MCF 10A (cell line): ENCODE measurements at regions not wholly inside any gene's neighbourhood (a gene's known extent, or its start where the extent isn't known, plus 50 kb on each side); places are given as distances from the start of the nearest gene placed in this dataset.
"Not testable (repeated sequence)": the region's sequence is repeated elsewhere in the genome, so short reads cannot be mapped to it uniquely, and the experiment has no call there.

Experiments
- BruUV-seq: library from RNA; stranded (reverse); fragments of 400-500 nt; replicated peaks from 2 replicates; lab custom pipeline; 2021; lab: Mats Ljungman, UMichigan
- CTCF ChIA-PET: fragments of 300-600 bp; sonication (Branson Sonifier 250); formaldehyde crosslinking; extraction: SDS; loops from one replicate; lab custom pipeline; 2021; ENCODE audit warnings: antibody characterized with exemption, inconsistent platforms; lab: Yijun Ruan, JAX
- POLR2A ChIA-PET: fragments of 300-600, 350-650 bp; sonication (Branson Sonifier 250); formaldehyde crosslinking; extraction: SDS; loops from one replicate; lab custom pipeline; 2020; ENCODE audit warnings: antibody characterized with exemption, inconsistent platforms; lab: Yijun Ruan, JAX
- DNase-seq: peaks from one replicate; pipeline ENCODE4 v3.0.0-alpha.2; 2018; ENCODE audit not compliant: unreplicated experiment
- H3K27ac Mint-ChIP-seq: one replicate; pipeline ENCODE4 v1.8.0; 2022; ENCODE audit warnings: mild to moderate bottlenecking, low read depth, mixed read lengths; ENCODE audit not compliant: unreplicated experiment
- H3K27me3 Mint-ChIP-seq: one replicate; pipeline ENCODE4 v1.8.0; 2022; ENCODE audit warnings: mixed read lengths; ENCODE audit not compliant: insufficient read depth, unreplicated experiment
- H3K36me3 Mint-ChIP-seq: one replicate; pipeline ENCODE4 v1.8.0; 2022; ENCODE audit warnings: mild to moderate bottlenecking, moderate library complexity, mixed read lengths; ENCODE audit not compliant: insufficient read depth, unreplicated experiment
- H3K4me1 Mint-ChIP-seq: one replicate; pipeline ENCODE4 v1.8.0; 2022; ENCODE audit warnings: mixed read lengths; ENCODE audit not compliant: insufficient read depth, unreplicated experiment
- H3K4me3 Mint-ChIP-seq: one replicate; pipeline ENCODE4 v1.8.0; 2022; ENCODE audit warnings: mild to moderate bottlenecking, moderate library complexity, mixed read lengths; ENCODE audit not compliant: unreplicated experiment
- H3K9me3 Mint-ChIP-seq: one replicate; pipeline ENCODE4 v1.8.0; 2022; ENCODE audit warnings: mixed read lengths; ENCODE audit not compliant: unreplicated experiment
- intact Hi-C: fragments of 100-400 bp; cut with micrococcal nuclease; formaldehyde crosslinking; loops from 2 replicates; pipeline ENCODE4 v1.14.1; 2022
- TF ChIP-seq, protein P1 (sequence below): fragments of 200-600 bp; IDR thresholded peaks from one replicate; pipeline ENCODE4 v1.8.0; 2022; ENCODE audit warnings: antibody characterized with exemption, mild to moderate bottlenecking; ENCODE audit not compliant: unreplicated experiment

DNA sequence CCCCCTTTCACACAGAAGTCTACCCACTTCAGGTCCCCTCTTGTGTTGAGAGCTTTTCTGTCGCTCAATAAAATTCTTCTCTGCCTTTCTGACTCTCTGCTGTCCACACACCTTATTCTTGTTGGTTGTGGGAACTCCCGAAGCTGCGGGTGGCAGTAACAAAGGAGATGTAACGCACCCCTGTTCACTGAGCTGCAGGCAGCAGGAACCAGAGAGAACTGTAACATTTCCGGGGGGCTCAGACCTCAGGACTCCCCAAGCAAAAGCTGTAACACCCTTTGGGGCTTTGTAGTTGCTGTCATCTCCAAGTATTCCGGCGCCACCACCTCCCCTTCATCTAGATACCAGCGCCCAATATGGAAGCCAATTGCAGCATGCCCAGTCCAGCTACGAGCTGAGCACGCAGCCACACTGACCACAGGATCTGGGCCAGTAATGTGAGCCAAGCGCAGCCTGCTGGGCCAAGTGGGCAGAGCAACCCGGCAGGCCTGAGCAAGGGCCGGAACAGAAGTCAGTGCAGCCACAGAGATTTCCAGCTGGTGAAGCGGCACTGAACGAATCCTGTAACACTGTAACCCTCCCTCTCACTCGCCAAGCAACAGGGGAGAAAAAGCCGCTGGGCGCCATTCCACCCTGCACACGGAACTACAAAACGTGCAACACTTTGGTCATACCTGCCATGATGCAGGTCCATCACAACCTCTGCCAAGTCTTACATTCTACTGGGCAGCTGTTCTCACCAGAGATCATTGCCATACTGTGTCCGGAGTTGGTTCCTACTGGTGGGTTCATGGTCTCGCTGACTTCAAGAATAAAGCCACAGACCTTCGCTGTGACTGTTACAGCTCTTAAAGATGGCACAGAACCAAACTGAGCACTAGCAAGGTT lies 194.3 kb downstream of the SPATA31A6 start:
- intact Hi-C loops, H3K9me3 Mint-ChIP-seq, DNase-seq, BruUV-seq, H3K27me3 Mint-ChIP-seq, H3K4me3 Mint-ChIP-seq, POLR2A ChIA-PET, H3K4me1 Mint-ChIP-seq, H3K27ac Mint-ChIP-seq, H3K36me3 Mint-ChIP-seq: not testable (repeated sequence)
- CTCF ChIA-PET: interaction anchor here (0.7 kb wide), 1 partner anchor 10 kb away, joined by 3 read pairs; no protein-coding TSS in a partner anchor

GRCh38 chr9:42378418-42378815 lies 195.0 kb downstream of the SPATA31A6 start:
- Mint-ChIP-seq H3K27me3 (no peaks in the 10 kb centered on the region), H3K9me3 (no peaks in the 10 kb centered on the region), H3K4me1 (no peaks in the 10 kb centered on the region), H3K36me3 (no peaks in the 10 kb centered on the region), H3K27ac (no peak overlapping the region), H3K4me3 (no peak overlapping the region)
- TF ChIP-seq, protein P1, sequence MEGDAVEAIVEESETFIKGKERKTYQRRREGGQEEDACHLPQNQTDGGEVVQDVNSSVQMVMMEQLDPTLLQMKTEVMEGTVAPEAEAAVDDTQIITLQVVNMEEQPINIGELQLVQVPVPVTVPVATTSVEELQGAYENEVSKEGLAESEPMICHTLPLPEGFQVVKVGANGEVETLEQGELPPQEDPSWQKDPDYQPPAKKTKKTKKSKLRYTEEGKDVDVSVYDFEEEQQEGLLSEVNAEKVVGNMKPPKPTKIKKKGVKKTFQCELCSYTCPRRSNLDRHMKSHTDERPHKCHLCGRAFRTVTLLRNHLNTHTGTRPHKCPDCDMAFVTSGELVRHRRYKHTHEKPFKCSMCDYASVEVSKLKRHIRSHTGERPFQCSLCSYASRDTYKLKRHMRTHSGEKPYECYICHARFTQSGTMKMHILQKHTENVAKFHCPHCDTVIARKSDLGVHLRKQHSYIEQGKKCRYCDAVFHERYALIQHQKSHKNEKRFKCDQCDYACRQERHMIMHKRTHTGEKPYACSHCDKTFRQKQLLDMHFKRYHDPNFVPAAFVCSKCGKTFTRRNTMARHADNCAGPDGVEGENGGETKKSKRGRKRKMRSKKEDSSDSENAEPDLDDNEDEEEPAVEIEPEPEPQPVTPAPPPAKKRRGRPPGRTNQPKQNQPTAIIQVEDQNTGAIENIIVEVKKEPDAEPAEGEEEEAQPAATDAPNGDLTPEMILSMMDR: no peak
- POLR2A ChIA-PET: no interaction called here
- CTCF ChIA-PET: no interaction called here
- intact Hi-C loops: no loop called here
- no peak for DNase-seq
- BruUV-seq: no TSS peak

DNA sequence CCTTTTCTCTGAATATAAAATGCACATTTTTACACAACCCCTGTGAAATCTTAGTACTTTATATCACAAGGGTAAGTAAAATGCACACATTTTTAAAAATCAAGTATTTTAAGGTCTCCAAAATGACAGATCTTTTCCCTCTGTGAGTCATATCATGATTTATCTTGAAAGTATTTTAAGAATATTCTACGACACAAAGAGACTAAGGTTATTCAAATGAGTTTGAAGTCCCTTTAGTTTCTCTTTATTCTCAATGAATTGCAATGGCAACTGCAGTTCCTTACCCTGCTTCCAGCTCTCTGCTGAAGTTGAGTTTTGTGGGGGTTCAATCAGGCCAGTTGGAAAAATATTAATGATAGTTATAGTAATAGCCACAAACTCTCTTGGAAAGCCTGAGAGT lies 196.1 kb downstream of the SPATA31A6 start:
- H3K4me1 Mint-ChIP-seq, H3K36me3 Mint-ChIP-seq, CTCF ChIA-PET, H3K27ac Mint-ChIP-seq, POLR2A ChIA-PET, H3K9me3 Mint-ChIP-seq, BruUV-seq, intact Hi-C loops, H3K4me3 Mint-ChIP-seq, H3K27me3 Mint-ChIP-seq, DNase-seq: not testable (repeated sequence)

- H3K4me1 Mint-ChIP-seq, intact Hi-C loops, H3K36me3 Mint-ChIP-seq, BruUV-seq, CTCF ChIA-PET, H3K9me3 Mint-ChIP-seq, POLR2A ChIA-PET, H3K27ac Mint-ChIP-seq, H3K27me3 Mint-ChIP-seq, DNase-seq, H3K4me3 Mint-ChIP-seq: not testable (repeated sequence)
Observed at GRCh38 chr9:42384585-42384984, 201.1 kb downstream of the SPATA31A6 start.

DNA sequence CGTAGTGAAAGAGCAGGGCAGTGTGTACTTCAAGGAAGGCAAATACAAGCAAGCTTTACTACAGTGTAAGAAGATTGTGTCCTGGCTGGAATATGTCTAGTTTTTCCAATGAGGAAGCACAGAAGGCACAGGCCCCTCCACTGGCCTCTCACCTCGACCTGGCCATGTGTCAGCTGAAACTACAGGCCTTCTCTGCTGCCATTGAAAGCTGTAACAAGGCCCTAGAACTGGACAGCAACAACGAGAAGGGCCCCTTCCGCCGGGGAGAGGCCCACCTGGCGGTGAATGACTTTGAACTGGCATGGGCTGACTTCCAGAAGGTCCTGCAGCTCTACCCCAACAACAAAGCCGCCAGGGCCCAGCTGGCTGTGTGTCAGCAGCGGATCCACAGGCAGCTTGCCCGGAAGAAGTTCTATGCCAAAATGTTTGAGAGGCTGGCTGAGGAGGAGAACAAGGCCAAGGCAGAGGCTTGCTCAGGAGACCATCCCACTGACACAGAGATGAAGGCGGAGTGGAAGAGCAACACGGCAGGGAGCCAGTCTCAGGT lies 202.2 kb downstream of the SPATA31A6 start:
- H3K27me3 Mint-ChIP-seq, H3K4me3 Mint-ChIP-seq, H3K9me3 Mint-ChIP-seq, H3K27ac Mint-ChIP-seq, H3K36me3 Mint-ChIP-seq, H3K4me1 Mint-ChIP-seq, DNase-seq, CTCF ChIA-PET, BruUV-seq, intact Hi-C loops, POLR2A ChIA-PET: not testable (repeated sequence)

GRCh38 chr9:42386477-42386876 lies 203.0 kb downstream of the SPATA31A6 start:
- intact Hi-C loops: no loop called here
- TF ChIP-seq, protein P1: no peak
- no peaks in the 10 kb centered on the region for H3K27me3 Mint-ChIP-seq
- ChIA-PET CTCF (no interaction called here), POLR2A (no interaction called here)
- BruUV-seq: no TSS peak
- no peak for DNase-seq
- H3K4me1 Mint-ChIP-seq: no peaks in the 10 kb centered on the region
- no peak overlapping the region for H3K4me3 Mint-ChIP-seq
- H3K36me3 Mint-ChIP-seq: no peaks in the 10 kb centered on the region
- no peak overlapping the region for H3K27ac Mint-ChIP-seq
- H3K9me3 Mint-ChIP-seq: no peaks in the 10 kb centered on the region
